Fibroblast of mammary gland (primary cell): ENCODE measurements at regions not wholly inside any gene's neighbourhood (a gene's known extent, or its start where the extent isn't known, plus 50 kb on each side); places are given as distances from the start of the nearest gene placed in this dataset.

Experiments used
- DNase-seq: peaks from one replicate; pipeline ENCODE4 v3.0.0-alpha.2; 2010; ENCODE audit warnings: low read depth
- H3K4me3 ChIP-seq: 2 replicates; pipeline ENCODE4 v1.5.1; 2011; ENCODE audit warnings: low read depth, mild to moderate bottlenecking, low read length, moderate library complexity; ENCODE audit not compliant: control insufficient read depth
- TF ChIP-seq, protein P1 (sequence below): conservative IDR thresholded peaks from 2 replicates; pipeline ENCODE4 v1.5.1; 2011; ENCODE audit warnings: low read depth, low read length, inconsistent platforms; ENCODE audit not compliant: control insufficient read depth, insufficient read depth

DNA sequence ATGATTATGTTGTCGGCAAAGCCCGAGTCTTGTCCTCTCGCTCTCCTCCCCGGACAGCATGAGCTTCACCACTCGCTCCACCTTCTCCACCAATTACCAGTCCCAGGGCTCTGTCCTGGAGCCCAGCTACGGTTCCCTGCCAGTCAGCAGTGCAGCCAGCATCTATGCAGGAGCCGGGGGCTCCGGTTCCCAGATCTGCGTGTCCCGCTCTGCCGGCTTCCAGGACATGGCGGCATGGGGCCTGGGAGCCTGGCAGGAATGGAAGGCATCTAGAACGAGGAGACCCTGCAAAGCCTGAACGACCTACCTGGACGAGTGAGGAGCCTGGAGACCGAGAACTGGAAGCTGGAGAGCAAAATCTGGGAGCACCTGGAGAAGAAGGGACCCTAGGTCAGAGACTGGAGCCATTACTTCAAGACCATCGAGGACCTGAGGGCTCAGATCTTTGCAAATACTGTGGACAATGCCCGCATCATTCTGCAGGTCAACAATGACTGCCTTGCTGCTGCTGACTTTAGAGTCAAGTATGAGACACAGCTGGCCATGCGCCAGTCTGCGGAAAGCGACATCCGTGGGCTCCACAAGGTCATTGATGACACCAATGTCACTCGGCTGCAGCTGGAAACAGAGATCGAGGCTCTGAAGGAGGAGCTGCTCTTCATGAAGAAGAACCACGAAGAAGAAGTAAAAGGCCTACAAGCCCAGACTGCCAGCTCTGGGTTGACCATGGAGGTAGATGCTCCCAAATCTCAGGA, 101.3 kb upstream of the MAN2A1 start:
- no peak for DNase-seq
- H3K4me3 ChIP-seq, result no peak overlapping the region
- TF ChIP-seq, protein P1, sequence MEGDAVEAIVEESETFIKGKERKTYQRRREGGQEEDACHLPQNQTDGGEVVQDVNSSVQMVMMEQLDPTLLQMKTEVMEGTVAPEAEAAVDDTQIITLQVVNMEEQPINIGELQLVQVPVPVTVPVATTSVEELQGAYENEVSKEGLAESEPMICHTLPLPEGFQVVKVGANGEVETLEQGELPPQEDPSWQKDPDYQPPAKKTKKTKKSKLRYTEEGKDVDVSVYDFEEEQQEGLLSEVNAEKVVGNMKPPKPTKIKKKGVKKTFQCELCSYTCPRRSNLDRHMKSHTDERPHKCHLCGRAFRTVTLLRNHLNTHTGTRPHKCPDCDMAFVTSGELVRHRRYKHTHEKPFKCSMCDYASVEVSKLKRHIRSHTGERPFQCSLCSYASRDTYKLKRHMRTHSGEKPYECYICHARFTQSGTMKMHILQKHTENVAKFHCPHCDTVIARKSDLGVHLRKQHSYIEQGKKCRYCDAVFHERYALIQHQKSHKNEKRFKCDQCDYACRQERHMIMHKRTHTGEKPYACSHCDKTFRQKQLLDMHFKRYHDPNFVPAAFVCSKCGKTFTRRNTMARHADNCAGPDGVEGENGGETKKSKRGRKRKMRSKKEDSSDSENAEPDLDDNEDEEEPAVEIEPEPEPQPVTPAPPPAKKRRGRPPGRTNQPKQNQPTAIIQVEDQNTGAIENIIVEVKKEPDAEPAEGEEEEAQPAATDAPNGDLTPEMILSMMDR, result no peak

DNA sequence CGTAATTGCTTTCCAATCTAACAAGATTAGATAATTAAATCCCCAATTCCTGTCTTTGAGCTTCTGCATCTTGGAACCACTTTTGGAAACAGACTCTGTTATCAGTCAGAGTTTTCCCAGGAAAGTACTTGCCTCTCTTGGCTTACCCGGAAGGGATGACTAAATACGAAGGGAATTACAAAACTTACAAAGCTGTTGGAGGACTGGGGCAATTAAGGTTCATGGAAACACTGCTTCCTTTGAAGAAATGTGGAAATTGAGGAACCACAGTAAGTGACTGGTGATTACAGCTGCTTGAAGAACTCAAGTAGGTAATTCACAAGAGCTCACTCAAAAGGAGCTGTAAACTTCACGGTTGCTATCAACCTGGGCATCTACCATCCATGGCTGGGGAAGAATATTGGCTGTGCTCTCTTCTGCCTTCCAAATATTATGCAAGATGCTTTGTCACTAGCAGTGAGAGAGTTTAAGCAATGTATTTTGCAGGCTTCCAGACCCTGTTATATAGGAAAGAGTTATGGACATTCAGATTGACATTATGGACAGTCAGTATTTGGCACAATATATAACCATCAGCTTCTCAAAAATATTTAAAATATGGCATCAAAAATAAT, 104.6 kb upstream of the MAN2A1 start:
- peak; percentile 46 for DNase-seq
- TF ChIP-seq, protein P1, result no peak
- no peak overlapping the region for H3K4me3 ChIP-seq

DNA sequence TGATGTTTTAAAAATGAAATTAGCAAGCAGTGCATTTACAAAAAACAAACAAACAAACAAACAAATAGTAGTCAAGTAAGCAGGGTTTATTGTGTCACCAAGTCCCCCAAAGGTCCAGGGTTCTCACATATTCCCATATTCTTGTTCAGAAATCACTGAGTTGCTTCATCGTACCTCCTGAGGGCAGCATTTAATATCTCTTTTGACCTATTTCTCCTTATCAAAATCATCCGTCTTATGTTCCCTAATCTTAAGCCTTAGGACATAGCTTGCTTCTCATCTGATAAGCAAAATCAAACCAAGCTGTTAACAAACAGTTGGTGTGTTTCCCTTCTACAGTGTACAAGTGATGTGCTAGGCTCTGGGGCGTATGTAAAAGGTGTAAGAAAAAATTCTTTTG, 109.5 kb upstream of the MAN2A1 start:
- TF ChIP-seq, protein P1, result no peak
- DNase-seq, result no peak

DNA sequence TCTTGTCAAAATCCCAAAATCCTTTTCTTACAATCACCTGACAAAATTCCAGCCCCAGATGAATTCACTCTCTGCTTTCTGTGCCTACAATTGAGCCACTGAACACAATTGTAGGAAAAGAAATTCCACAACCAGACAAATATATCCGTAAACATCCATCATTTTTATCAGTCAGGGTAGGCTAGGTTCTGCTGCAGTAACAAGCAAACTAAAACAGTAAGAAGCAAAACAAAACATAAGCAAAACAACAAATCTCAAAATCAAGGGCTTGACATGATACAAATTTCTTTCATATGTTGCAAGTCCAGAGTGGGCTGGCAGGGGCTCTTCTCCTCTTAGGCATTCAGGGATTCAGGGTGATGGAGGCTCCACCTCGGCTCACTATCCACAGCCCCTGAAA, 114.2 kb upstream of the MAN2A1 start:
- DNase-seq, result no peak
- H3K4me3 ChIP-seq, result no peak overlapping the region
- TF ChIP-seq, protein P1, result no peak

More for the DNA sequence above, 109.5 kb upstream of the MAN2A1 start:
- no peak overlapping the region for H3K4me3 ChIP-seq

DNA sequence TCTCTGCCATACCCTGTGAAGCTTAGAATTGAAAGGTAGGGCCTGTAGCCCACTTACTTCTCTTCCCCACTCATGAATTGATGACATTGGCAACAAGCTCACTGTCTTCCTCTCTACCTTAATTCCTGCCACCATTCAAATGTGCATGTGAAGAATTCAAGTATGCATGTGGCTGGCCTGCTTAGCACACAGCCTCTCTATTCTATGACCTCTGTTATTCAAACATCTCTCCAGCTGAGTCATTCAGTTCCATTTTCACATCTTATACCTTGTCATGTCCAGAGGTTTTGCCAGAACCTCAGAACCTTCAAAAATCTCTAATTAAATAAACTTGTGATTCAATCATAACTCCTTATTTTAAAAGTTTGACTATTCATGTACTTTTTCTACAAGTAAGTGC, 114.7 kb upstream of the MAN2A1 start:
- H3K4me3 ChIP-seq, result no peak overlapping the region
- TF ChIP-seq, protein P1, result no peak
- peak; percentile 10 for DNase-seq

DNA sequence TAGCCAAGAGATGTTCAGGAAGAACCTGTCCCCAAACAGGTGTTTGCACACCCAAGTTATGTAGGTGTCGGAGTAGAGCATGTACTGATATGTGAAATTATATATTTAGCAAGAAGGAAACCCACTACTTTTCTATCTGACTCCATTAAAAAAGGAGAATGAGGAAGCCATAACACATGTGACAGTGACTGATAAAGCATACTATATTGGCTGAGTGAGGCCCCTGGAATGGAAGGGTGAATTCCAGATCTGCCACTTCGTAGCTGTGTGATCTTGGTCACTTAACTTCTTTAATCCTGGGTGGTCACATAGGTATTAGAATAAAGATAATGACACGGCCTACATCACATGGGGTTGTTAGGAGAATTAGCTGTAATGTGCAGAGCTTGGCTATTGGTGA, 116.0 kb upstream of the MAN2A1 start:
- DNase-seq, result no peak
- TF ChIP-seq, protein P1, result no peak
- H3K4me3 ChIP-seq, result no peak overlapping the region
